ENCODE measurements at regions not wholly inside any gene's neighbourhood (a gene's known extent, or its start where the extent isn't known, plus 50 kb on each side); places are given as distances from the start of the nearest gene placed in this dataset.
"Not testable (repeated sequence)": the region's sequence is repeated elsewhere in the genome, so short reads cannot be mapped to it uniquely, and the experiment has no call there.

- no peak for DNase-seq (ENCODE audit: low spot score)
Observed at GRCh38 chr6:156449128-156449527, 328.1 kb upstream of the ARID1B start.

- no peak for DNase-seq (ENCODE audit: low spot score)
Observed at GRCh38 chr6:156448579-156448978, 328.6 kb upstream of the ARID1B start.

- no peak for DNase-seq (ENCODE audit: low spot score)
Observed at GRCh38 chr6:156440688-156441087, 336.5 kb upstream of the ARID1B start.

- DNase-seq (ENCODE audit: low spot score): no peak
Observed at GRCh38 chr6:156438350-156438923, 338.7 kb upstream of the ARID1B start.

GRCh38 chr6:156437121-156437879 is 339.9 kb upstream of the ARID1B start:
- DNase-seq (ENCODE audit: low spot score): no peak

GRCh38 chr6:156434795-156435190 is 342.4 kb upstream of the ARID1B start:
- no peak for DNase-seq (ENCODE audit: low spot score)

GRCh38 chr6:156434049-156434794 is 343.0 kb upstream of the ARID1B start:
- DNase-seq (ENCODE audit: low spot score): no peak

GRCh38 chr6:156432543-156432942 is 344.6 kb upstream of the ARID1B start:
- no peak for DNase-seq (ENCODE audit: low spot score)

- no peak for DNase-seq (ENCODE audit: low spot score)
Observed at GRCh38 chr6:156430386-156430785, 346.8 kb upstream of the ARID1B start.

- no peak for DNase-seq (ENCODE audit: low spot score)
Observed at GRCh38 chr6:156427345-156427744, 349.8 kb upstream of the ARID1B start.

- no peak for DNase-seq (ENCODE audit: low spot score)
Observed at GRCh38 chr6:156425359-156426020, 351.7 kb upstream of the ARID1B start.

GRCh38 chr6:156423829-156424228 is 353.3 kb upstream of the ARID1B start:
- DNase-seq (ENCODE audit: low spot score): no peak

- DNase-seq (ENCODE audit: low spot score): no peak
Observed at GRCh38 chr6:156423075-156423474, 354.1 kb upstream of the ARID1B start.

GRCh38 chr6:156421933-156422332 is 355.2 kb upstream of the ARID1B start:
- DNase-seq (ENCODE audit: low spot score): no peak

GRCh38 chr6:156421301-156421700 is 355.9 kb upstream of the ARID1B start:
- DNase-seq (ENCODE audit: low spot score): not testable (repeated sequence)

- no peak for DNase-seq (ENCODE audit: low spot score)
Observed at GRCh38 chr6:156420172-156420993, 356.8 kb upstream of the ARID1B start.

- DNase-seq (ENCODE audit: low spot score): no peak
Observed at GRCh38 chr6:156419594-156419993, 357.6 kb upstream of the ARID1B start.

- DNase-seq (ENCODE audit: low spot score): no peak
Observed at GRCh38 chr6:156418253-156418652, 358.9 kb upstream of the ARID1B start.

GRCh38 chr6:156416391-156416790 is 360.8 kb upstream of the ARID1B start:
- no peak for DNase-seq (ENCODE audit: low spot score)

GRCh38 chr6:156413154-156413553 is 364.0 kb upstream of the ARID1B start:
- no peak for DNase-seq (ENCODE audit: low spot score)

GRCh38 chr6:156410649-156411048 is 366.5 kb upstream of the ARID1B start:
- DNase-seq (ENCODE audit: low spot score): no peak

- DNase-seq (ENCODE audit: low spot score): no peak
Observed at GRCh38 chr6:156408655-156409054, 368.5 kb upstream of the ARID1B start.

Measured in hematopoietic multipotent progenitor cell treated with erythropoietin and hydrocortisone succinate and interleukin-3 and kit ligand, for 17 days (in vitro differentiated cells).